ENCODE measurements at regions not wholly inside any gene's neighbourhood (a gene's known extent, or its start where the extent isn't known, plus 50 kb on each side); places are given as distances from the start of the nearest gene placed in this dataset.

GRCh38 chr12:90173499-90174197, 465.0 kb upstream of the ATP2B1 start:
- RAD21 ChIA-PET (ENCODE audit: unreplicated experiment), result no interaction called here
- no peak overlapping the region for H3K4me2 ChIP-seq (ENCODE audit: control insufficient read depth, insufficient read depth)
- POLR2A ChIA-PET, result no interaction called here
- H3K79me2 ChIP-seq (ENCODE audit: control insufficient read depth, insufficient read depth, low read length), result no peaks in the 10 kb centered on the region
- FAIRE-seq (no peak), DNase-seq (ENCODE audit: low read depth, low spot score) (no peak), ATAC-seq (no peak)
- no peaks in the 10 kb centered on the region for H3K4me1 ChIP-seq (ENCODE audit: control insufficient read depth, insufficient read depth, low read length)
- H3K27me3 ChIP-seq (replicated peaks in 1 of 2; ENCODE audit: control insufficient read depth in 2 of 2, insufficient read depth in 2 of 2, low read length in 1 of 2), result no peaks in the 10 kb centered on the region
- BruUV-seq (replicated peaks), result no TSS peak
- H3K9ac ChIP-seq (ENCODE audit: control insufficient read depth, insufficient read depth, low read length), result no peak overlapping the region
- SMC1A ChIA-PET (ENCODE audit: uncharacterized antibody, unreplicated experiment), result no interaction called here
- H3K9me3 ChIP-seq (replicated peaks; ENCODE audit: control insufficient read depth, insufficient read depth, low read length), result no peaks in the 10 kb centered on the region
- CTCF ChIA-PET, result interaction anchor here (1.0 kb wide), 1 partner anchor 10 kb away, joined by 3 read pairs; no protein-coding TSS in a partner anchor
- no peak overlapping the region for H3K27ac ChIP-seq (ENCODE audit: control insufficient read depth, insufficient read depth)
- in situ Hi-C loops (cut with MboI), result no loop called here
- no peaks in the 10 kb centered on the region for H4K20me1 ChIP-seq (ENCODE audit: control insufficient read depth, insufficient read depth)
- no peaks in the 10 kb centered on the region for H3K36me3 ChIP-seq (ENCODE audit: control insufficient read depth in 2 of 2, insufficient read depth in 2 of 2, low read length in 1 of 2)
- H2AFZ ChIP-seq (ENCODE audit: control insufficient read depth, low read depth, low read length), result no peak overlapping the region
- H3K4me3 ChIP-seq, result no peak overlapping the region
- intact Hi-C loops (cut with micrococcal nuclease; ENCODE audit: unreplicated experiment), result loop anchor here (2.0 kb wide), 1 partner anchor 19 kb away; no protein-coding TSS in a partner anchor
- WGBS (ENCODE audit: insufficient coverage, insufficient replicate concordance, low lambda C conversion rate, missing lambda C conversion rate), result 41% methylated on average over 2 of the region's 2 CpGs
- TF ChIP-seq RELA (IDR thresholded peaks at IDR 0.05; ENCODE audit: borderline replicate concordance, partially characterized antibody) (no peak), SMAD1 (IDR thresholded peaks at IDR 0.05; ENCODE audit: low read depth, partially characterized antibody) (no peak), GABPA (IDR thresholded peaks at IDR 0.05; ENCODE audit: low read depth) (no peak), ZNF687 (IDR thresholded peaks at IDR 0.05) (no peak), TARDBP (IDR thresholded peaks at IDR 0.05; ENCODE audit: borderline replicate concordance) (no peak), LARP7 (IDR thresholded peaks at IDR 0.05) (no peak), ZNF217 (IDR thresholded peaks at IDR 0.05) (no peak), FOXK2 (IDR thresholded peaks at IDR 0.05) (no peak), SREBF1 (IDR thresholded peaks at IDR 0.05; ENCODE audit: low read length) (no peak), KDM1A (IDR thresholded peaks at IDR 0.05; ENCODE audit: borderline replicate concordance) (no peak), ZNF592 (IDR thresholded peaks at IDR 0.05) (no peak), CHD2 (IDR thresholded peaks at IDR 0.05; ENCODE audit: borderline replicate concordance, low read depth, low read length) (no peak), NR2C1 (IDR thresholded peaks at IDR 0.05) (no peak), DPF2 (IDR thresholded peaks at IDR 0.05) (no peak)

Data from GM12878 (cell line).